WTC11 (cell line): ENCODE measurements at regions not wholly inside any gene's neighbourhood (a gene's known extent, or its start where the extent isn't known, plus 50 kb on each side); places are given as distances from the start of the nearest gene placed in this dataset.

Experiments used
- CTCF ChIP-seq: fragments of 200-600 bp; IDR thresholded peaks from 2 replicates; pipeline ENCODE4 v1.8.0; 2022; ENCODE audit warnings: antibody characterized with exemption
- ESRRA ChIP-seq: sonication (generic); formaldehyde crosslinking; IDR thresholded peaks from 2 replicates; pipeline ENCODE4 v1.8.1; 2022; ENCODE audit warnings: mild to moderate bottlenecking, missing genetic modification reagents, borderline replicate concordance
- FOXJ3 ChIP-seq: sonication (generic); formaldehyde crosslinking; IDR thresholded peaks from 2 replicates; pipeline ENCODE4 v1.9.0; 2021; ENCODE audit warnings: missing genetic modification reagents, mild to moderate bottlenecking, borderline replicate concordance
- FOXP1 ChIP-seq: sonication (generic); formaldehyde crosslinking; IDR thresholded peaks from 2 replicates; pipeline ENCODE4 v1.8.0; 2022; ENCODE audit warnings: missing genetic modification reagents, mild to moderate bottlenecking, moderate library complexity, borderline replicate concordance
- MAX ChIP-seq: sonication (generic); formaldehyde crosslinking; IDR thresholded peaks from 2 replicates; pipeline ENCODE4 v1.8.0; 2022; ENCODE audit warnings: mild to moderate bottlenecking, missing genetic modification reagents
- ZNF232 ChIP-seq: sonication (generic); formaldehyde crosslinking; IDR thresholded peaks from 2 replicates; pipeline ENCODE4 v1.8.0; 2022; ENCODE audit warnings: mild to moderate bottlenecking, missing genetic modification reagents

DNA sequence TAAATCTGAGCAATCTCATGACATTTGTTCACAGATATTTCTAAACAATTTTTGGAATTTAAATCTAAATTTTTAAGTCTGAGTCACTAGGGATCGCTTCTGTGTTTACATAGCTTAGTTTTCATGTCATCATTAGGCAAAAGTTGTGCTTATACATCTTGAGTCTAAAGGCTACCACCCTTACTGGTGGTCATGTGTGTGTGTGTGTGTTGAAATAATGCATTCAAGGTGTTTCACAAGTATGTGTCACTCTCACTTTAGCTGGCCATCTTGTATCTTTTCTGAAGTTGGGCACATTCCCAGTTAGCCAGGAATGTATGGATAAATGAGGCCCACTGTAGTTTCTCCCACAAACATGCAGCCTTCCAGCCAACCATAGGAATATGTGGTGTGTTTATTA is 1162.5 kb upstream of the PRMT6 start:
- no peak for TF ChIP-seq ESRRA (CRISPR knock-in tag)
- TF ChIP-seq FOXJ3 (CRISPR knock-in tag): no peak
- TF ChIP-seq CTCF: no peak
- TF ChIP-seq ZNF232 (CRISPR knock-in tag): no peak
- TF ChIP-seq FOXP1 (CRISPR knock-in tag): no peak
- no peak for TF ChIP-seq MAX
